A549 (cell line): ENCODE measurements at regions not wholly inside any gene's neighbourhood (a gene's known extent, or its start where the extent isn't known, plus 50 kb on each side); places are given as distances from the start of the nearest gene placed in this dataset.

Source experiments
- EP300 ChIP-seq, 2 experiments: fragments of >200 bp; sonication (Bioruptor Twin); formaldehyde crosslinking; IDR thresholded peaks; 2 replicates in 1 of 2; 3 replicates in 1 of 2; pipeline ENCODE4 v1.6.1; 2016 to 2017
- KDM1A ChIP-seq: fragments of 200-600 bp; sonication (generic); IDR thresholded peaks from 2 replicates; pipeline ENCODE4 v1.6.1; 2016; ENCODE audit warnings: low read depth, mild to moderate bottlenecking
- POLR2A ChIP-seq: IDR thresholded peaks from 2 replicates; pipeline ENCODE4 v1.6.1; 2012; ENCODE audit warnings: mild to moderate bottlenecking, low read length
- RAD21 ChIP-seq, 2 experiments: fragments of >200 bp in 1 of 2; sonication (Bioruptor Twin) in 1 of 2; formaldehyde crosslinking in 1 of 2; IDR thresholded peaks in 1 of 2; conservative IDR thresholded peaks in 1 of 2; 2 replicates in 1 of 2; 3 replicates in 1 of 2; pipeline ENCODE4 v1.6.1; 2012 to 2018; ENCODE audit warnings: inconsistent platforms in 1 of 2
- REST ChIP-seq: fragments of 200-600 bp; sonication (generic); IDR thresholded peaks from 2 replicates; pipeline ENCODE4 v1.6.1; 2016; ENCODE audit warnings: antibody characterized with exemption, mild to moderate bottlenecking, moderate library complexity
- RFX5 ChIP-seq: fragments of 450-650 bp; IDR thresholded peaks from 2 replicates; pipeline ENCODE4 v1.7.1; 2014; ENCODE audit warnings: antibody characterized with exemption, mild to moderate bottlenecking, moderate library complexity
- ZFP36 ChIP-seq: fragments of 450-650 bp; IDR thresholded peaks from 2 replicates; pipeline ENCODE4 v1.6.1; 2014; ENCODE audit warnings: borderline replicate concordance; ENCODE audit not compliant: partially characterized antibody
- TF ChIP-seq, protein P1 (sequence below): fragments of >200 bp; sonication (Bioruptor Twin); formaldehyde crosslinking; IDR thresholded peaks from 3 replicates; pipeline ENCODE4 v1.5.1; 2016

- TF ChIP-seq KDM1A (no peak), POLR2A (no peak), EP300 (IDR thresholded peaks at IDR 0.05) (no peak), REST (no peak), RAD21 (conservative IDR thresholded peaks at IDR 0.05 in 1 of 2, IDR thresholded peaks at IDR 0.05 in 1 of 2) (no peak), ZFP36 (no peak), RFX5 (no peak)
- TF ChIP-seq, protein P1, sequence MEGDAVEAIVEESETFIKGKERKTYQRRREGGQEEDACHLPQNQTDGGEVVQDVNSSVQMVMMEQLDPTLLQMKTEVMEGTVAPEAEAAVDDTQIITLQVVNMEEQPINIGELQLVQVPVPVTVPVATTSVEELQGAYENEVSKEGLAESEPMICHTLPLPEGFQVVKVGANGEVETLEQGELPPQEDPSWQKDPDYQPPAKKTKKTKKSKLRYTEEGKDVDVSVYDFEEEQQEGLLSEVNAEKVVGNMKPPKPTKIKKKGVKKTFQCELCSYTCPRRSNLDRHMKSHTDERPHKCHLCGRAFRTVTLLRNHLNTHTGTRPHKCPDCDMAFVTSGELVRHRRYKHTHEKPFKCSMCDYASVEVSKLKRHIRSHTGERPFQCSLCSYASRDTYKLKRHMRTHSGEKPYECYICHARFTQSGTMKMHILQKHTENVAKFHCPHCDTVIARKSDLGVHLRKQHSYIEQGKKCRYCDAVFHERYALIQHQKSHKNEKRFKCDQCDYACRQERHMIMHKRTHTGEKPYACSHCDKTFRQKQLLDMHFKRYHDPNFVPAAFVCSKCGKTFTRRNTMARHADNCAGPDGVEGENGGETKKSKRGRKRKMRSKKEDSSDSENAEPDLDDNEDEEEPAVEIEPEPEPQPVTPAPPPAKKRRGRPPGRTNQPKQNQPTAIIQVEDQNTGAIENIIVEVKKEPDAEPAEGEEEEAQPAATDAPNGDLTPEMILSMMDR = no peak
Observed at GRCh38 chr9:105178076-105178475, 66.4 kb upstream of the SLC44A1 start.
